GM21381 (cell line): ENCODE measurements at regions not wholly inside any gene's neighbourhood (a gene's known extent, or its start where the extent isn't known, plus 50 kb on each side); places are given as distances from the start of the nearest gene placed in this dataset.

Experiments
- ATAC-seq: cut with Tn5 transposase; IDR thresholded peaks from one replicate; pipeline ENCODE4 v1.9.1; 2021; ENCODE audit warnings: mild to moderate bottlenecking, moderate library complexity; ENCODE audit not compliant: unreplicated experiment

GRCh38 chr6:12420626-12421025, 130.5 kb downstream of the EDN1 start:
- no peak for ATAC-seq

GRCh38 chr6:12421596-12421995, 131.4 kb downstream of the EDN1 start:
- no peak for ATAC-seq

- no peak for ATAC-seq
Observed at GRCh38 chr6:12422848-12423247, 132.7 kb downstream of the EDN1 start.

GRCh38 chr6:12423832-12424231, 133.7 kb downstream of the EDN1 start:
- ATAC-seq, result no peak

GRCh38 chr6:12426121-12426520, 136.0 kb downstream of the EDN1 start:
- no peak for ATAC-seq

GRCh38 chr6:12431023-12431422, 140.9 kb downstream of the EDN1 start:
- ATAC-seq, result no peak

- ATAC-seq, result no peak
Observed at GRCh38 chr6:12436224-12436623, 146.1 kb downstream of the EDN1 start.

GRCh38 chr6:12436683-12437082, 146.5 kb downstream of the EDN1 start:
- no peak for ATAC-seq

GRCh38 chr6:12439296-12439695, 149.1 kb downstream of the EDN1 start:
- no peak for ATAC-seq

- ATAC-seq, result no peak
Observed at GRCh38 chr6:12440981-12441380, 150.8 kb downstream of the EDN1 start.

- no peak for ATAC-seq
Observed at GRCh38 chr6:12442455-12442854, 152.3 kb downstream of the EDN1 start.

GRCh38 chr6:12446394-12446793, 156.2 kb downstream of the EDN1 start:
- ATAC-seq, result no peak

GRCh38 chr6:12449447-12449846, 159.3 kb downstream of the EDN1 start:
- ATAC-seq, result no peak

- no peak for ATAC-seq
Observed at GRCh38 chr6:12450467-12450866, 160.3 kb downstream of the EDN1 start.

- no peak for ATAC-seq
Observed at GRCh38 chr6:12456343-12456742, 166.2 kb downstream of the EDN1 start.

- ATAC-seq, result no peak
Observed at GRCh38 chr6:12457094-12457493, 166.9 kb downstream of the EDN1 start.

GRCh38 chr6:12458558-12458957, 168.4 kb downstream of the EDN1 start:
- ATAC-seq, result no peak

- no peak for ATAC-seq
Observed at GRCh38 chr6:12459945-12460661, 169.9 kb downstream of the EDN1 start.

- ATAC-seq, result no peak
Observed at GRCh38 chr6:12467706-12468670, 177.8 kb downstream of the EDN1 start.

- ATAC-seq, result no peak
Observed at GRCh38 chr6:12472601-12473038, 182.5 kb downstream of the EDN1 start.

GRCh38 chr6:12473494-12473893, 183.3 kb downstream of the EDN1 start:
- no peak for ATAC-seq
